OCI-LY7 (cell line): ENCODE measurements at regions not wholly inside any gene's neighbourhood (a gene's known extent, or its start where the extent isn't known, plus 50 kb on each side); places are given as distances from the start of the nearest gene placed in this dataset.

ENCODE experiments used
- BruUV-seq: library from RNA; stranded (reverse); fragments of 400-500 nt; replicated peaks from 2 replicates; lab custom pipeline; 2021; lab: Mats Ljungman, UMichigan
- CTCF ChIA-PET: fragments of 300-600 bp; sonication (Branson Sonifier 250); formaldehyde crosslinking; loops from one replicate; lab custom pipeline; 2022; ENCODE audit warnings: antibody characterized with exemption; ENCODE audit not compliant: unreplicated experiment; lab: Charles Lee
- POLR2A ChIA-PET: fragments of 300-600 bp; sonication (Branson Sonifier 250); formaldehyde crosslinking; loops from one replicate; lab custom pipeline; 2022; ENCODE audit warnings: antibody characterized with exemption; lab: Charles Lee
- DNase-seq: peaks from one replicate; pipeline ENCODE4 v3.0.0-alpha.2; 2015; ENCODE audit warnings: low spot score
- H2AFZ ChIP-seq: fragments of 200-600 bp; sonication (generic), shearing (Covaris generic); 2 replicates; pipeline ENCODE4 v1.6.1; 2014; ENCODE audit warnings: mild to moderate bottlenecking, antibody characterized with exemption, low read length, moderate library complexity
- H3K27ac ChIP-seq: fragments of 200-600 bp; sonication (generic); 2 replicates; pipeline ENCODE4 v1.5.1; 2014; ENCODE audit warnings: mixed run types, low read depth, mild to moderate bottlenecking, moderate library complexity, low read length, inconsistent platforms; ENCODE audit not compliant: poor library complexity, severe bottlenecking
- H3K36me3 ChIP-seq: fragments of 200-600 bp; sonication (generic); 2 replicates; pipeline ENCODE4 v1.6.1; 2014; ENCODE audit warnings: mild to moderate bottlenecking, antibody characterized with exemption, low read length, moderate library complexity, mixed read lengths; ENCODE audit not compliant: insufficient read depth
- H3K4me1 ChIP-seq: fragments of 200-600 bp; sonication (generic); 2 replicates; pipeline ENCODE4 v1.5.1; 2014; ENCODE audit warnings: mild to moderate bottlenecking, low read length; ENCODE audit not compliant: insufficient read depth, poor library complexity, severe bottlenecking
- H3K4me2 ChIP-seq: fragments of 200-600 bp; sonication (generic); 2 replicates; pipeline ENCODE4 v1.6.1; 2014; ENCODE audit warnings: mild to moderate bottlenecking, low read length
- H3K4me3 ChIP-seq: fragments of 200-600 bp; sonication (generic); 2 replicates; pipeline ENCODE4 v1.5.1; 2014; ENCODE audit warnings: mild to moderate bottlenecking, low read depth, low read length; ENCODE audit not compliant: poor library complexity, severe bottlenecking
- H3K79me2 ChIP-seq: fragments of 200-600 bp; sonication (generic); 2 replicates; pipeline ENCODE4 v1.6.1; 2016; ENCODE audit warnings: low read depth, mild to moderate bottlenecking, low read length, moderate library complexity, mixed read lengths; ENCODE audit not compliant: insufficient read depth
- H3K9me2 ChIP-seq: fragments of 200-600 bp; sonication (generic); 2 replicates; pipeline ENCODE4 v1.6.1; 2016; ENCODE audit warnings: mild to moderate bottlenecking, low read length, mixed read lengths; ENCODE audit not compliant: insufficient read depth
- H3K9me3 ChIP-seq: fragments of 200-600 bp; sonication (generic); 2 replicates; pipeline ENCODE4 v1.6.1; 2014; ENCODE audit warnings: mild to moderate bottlenecking, mixed run types, low read length, mixed read lengths
- H4K20me1 ChIP-seq: fragments of 200-600 bp; sonication (generic); 2 replicates; pipeline ENCODE4 v1.6.1; 2014; ENCODE audit warnings: mild to moderate bottlenecking, antibody characterized with exemption, low read length, moderate library complexity, mixed read lengths; ENCODE audit not compliant: insufficient read depth
- CTCF ChIP-seq: fragments of 200-600 bp; sonication (generic); conservative IDR thresholded peaks from 2 replicates; pipeline ENCODE4 v1.5.1; 2014; ENCODE audit warnings: mild to moderate bottlenecking, antibody characterized with exemption, low read length, moderate library complexity, mixed read lengths
- EZH2phosphoT487 ChIP-seq: fragments of 200-600 bp; sonication (generic); IDR thresholded peaks from 2 replicates; pipeline ENCODE4 v1.6.1; 2018; ENCODE audit warnings: low read depth, borderline replicate concordance, mild to moderate bottlenecking, mixed run types, antibody characterized with exemption, low read length, moderate library complexity, mixed read lengths
- intact Hi-C: fragments of 100-400 bp; cut with micrococcal nuclease; formaldehyde crosslinking; loops from one replicate; pipeline ENCODE4 v1.10.0; 2022; ENCODE audit not compliant: unreplicated experiment

DNA sequence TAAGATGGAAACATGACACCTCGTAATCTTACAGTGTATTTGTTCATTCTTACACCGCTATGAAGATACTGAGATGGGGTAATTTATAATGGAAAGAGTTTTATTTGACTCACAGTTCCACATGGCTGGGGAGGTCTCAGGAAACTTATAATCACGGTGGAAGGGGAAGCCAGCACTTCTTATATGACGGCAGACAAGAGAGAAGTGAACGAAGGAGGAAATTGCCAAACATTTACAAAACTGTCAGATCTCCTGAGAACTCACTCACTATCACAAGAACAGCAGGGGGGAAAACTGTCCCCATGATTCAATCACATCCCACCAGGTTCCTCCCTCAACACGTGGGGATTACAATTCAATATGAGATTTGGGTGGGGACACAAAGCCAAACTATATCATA lies 282.3 kb downstream of the HGF start:
- Histone ChIP-seq H3K9me2 (no peaks in the 10 kb centered on the region), H2AFZ (no peak overlapping the region), H4K20me1 (no peaks in the 10 kb centered on the region), H3K79me2 (no peaks in the 10 kb centered on the region), H3K27ac (no peak overlapping the region), H3K4me3 (no peak overlapping the region), H3K36me3 (no peaks in the 10 kb centered on the region), H3K9me3 (no peaks in the 10 kb centered on the region), H3K4me1 (no peaks in the 10 kb centered on the region), H3K4me2 (no peak overlapping the region)
- TF ChIP-seq EZH2phosphoT487 (no peak), CTCF (no peak)
- ChIA-PET POLR2A (no interaction called here), CTCF (no interaction called here)
- BruUV-seq: no TSS peak
- DNase-seq: no peak
- intact Hi-C loops: no loop called here

- DNase-seq: no peak
- Histone ChIP-seq H3K27ac (no peak overlapping the region), H3K9me3 (no peaks in the 10 kb centered on the region), H3K4me2 (no peak overlapping the region), H2AFZ (no peak overlapping the region), H3K9me2 (no peaks in the 10 kb centered on the region), H3K4me1 (no peaks in the 10 kb centered on the region), H3K4me3 (no peak overlapping the region), H3K79me2 (no peaks in the 10 kb centered on the region), H3K36me3 (no peaks in the 10 kb centered on the region), H4K20me1 (no peaks in the 10 kb centered on the region)
- ChIA-PET CTCF (no interaction called here), POLR2A (no interaction called here)
- TF ChIP-seq CTCF: no peak
- TF ChIP-seq EZH2phosphoT487: no peak
- no TSS peak for BruUV-seq
- intact Hi-C loops: loop anchor here (5.0 kb wide), 1 partner anchor 473 kb away; no protein-coding TSS in a partner anchor
These were observed 285.6 kb downstream of the HGF start for GRCh38 chr7:81484261-81484660.

- TF ChIP-seq EZH2phosphoT487 (no peak), CTCF (peak; percentile 81)
- Histone ChIP-seq H3K79me2 (no peaks in the 10 kb centered on the region), H3K4me2 (no peak overlapping the region), H3K27ac (no peak overlapping the region), H3K9me3 (no peaks in the 10 kb centered on the region), H2AFZ (no peak overlapping the region), H3K9me2 (no peaks in the 10 kb centered on the region), H3K4me3 (no peak overlapping the region), H3K36me3 (no peaks in the 10 kb centered on the region), H3K4me1 (no peaks in the 10 kb centered on the region), H4K20me1 (no peaks in the 10 kb centered on the region)
- POLR2A ChIA-PET: no interaction called here
- DNase-seq: peak; percentile 34
- no TSS peak for BruUV-seq
- CTCF ChIA-PET: no interaction called here
- intact Hi-C loops: loop anchor here (5.0 kb wide), 1 partner anchor 475 kb away; no protein-coding TSS in a partner anchor
These were observed 287.2 kb downstream of the HGF start for GRCh38 chr7:81482600-81483186.
